Endometrium (tissue), 2 donors: ENCODE measurements at regions not wholly inside any gene's neighbourhood (a gene's known extent, or its start where the extent isn't known, plus 50 kb on each side); places are given as distances from the start of the nearest gene placed in this dataset.
"Not testable (repeated sequence)": the region's sequence is repeated elsewhere in the genome, so short reads cannot be mapped to it uniquely, and the experiment has no call there.

ENCODE experiments used
- FAIRE-seq: peaks from 2 replicates; lab custom pipeline; 2012; peaks lifted over from hg19 to GRCh38; lab: Jason Lieb, UNC
- donor health status: control.
- donor health status: control.

- no peak for FAIRE-seq
Measured at GRCh38 chr4:188287169-188287894, 148.1 kb downstream of the TRIML1 start.

GRCh38 chr4:188289531-188290125 lies 150.4 kb downstream of the TRIML1 start:
- no peak for FAIRE-seq

- FAIRE-seq, result no peak
Measured at GRCh38 chr4:188295899-188296298, 156.7 kb downstream of the TRIML1 start.

GRCh38 chr4:188296331-188296730 lies 157.1 kb downstream of the TRIML1 start:
- FAIRE-seq, result no peak

GRCh38 chr4:188297873-188298272 lies 158.6 kb downstream of the TRIML1 start:
- FAIRE-seq, result no peak

GRCh38 chr4:188299161-188299560 lies 159.9 kb downstream of the TRIML1 start:
- no peak for FAIRE-seq

GRCh38 chr4:188300385-188300784 lies 161.1 kb downstream of the TRIML1 start:
- no peak for FAIRE-seq

- FAIRE-seq, result no peak
Measured at GRCh38 chr4:188305690-188306089, 166.4 kb downstream of the TRIML1 start.

GRCh38 chr4:188307591-188307990 lies 168.3 kb downstream of the TRIML1 start:
- FAIRE-seq, result no peak

GRCh38 chr4:188308142-188308541 lies 168.9 kb downstream of the TRIML1 start:
- no peak for FAIRE-seq

- no peak for FAIRE-seq
Measured at GRCh38 chr4:188316391-188316790, 177.2 kb downstream of the TRIML1 start.

GRCh38 chr4:188328966-188329365 lies 189.7 kb downstream of the TRIML1 start:
- FAIRE-seq, result no peak

- no peak for FAIRE-seq
Measured at GRCh38 chr4:188329521-188329920, 190.3 kb downstream of the TRIML1 start.

GRCh38 chr4:188332265-188332664 lies 193.0 kb downstream of the TRIML1 start:
- no peak for FAIRE-seq

GRCh38 chr4:188336891-188337290 lies 197.7 kb downstream of the TRIML1 start:
- no peak for FAIRE-seq

GRCh38 chr4:188341428-188341827 lies 202.2 kb downstream of the TRIML1 start:
- no peak for FAIRE-seq

GRCh38 chr4:188346171-188346809 lies 207.0 kb downstream of the TRIML1 start:
- FAIRE-seq, result no peak

- no peak for FAIRE-seq
Measured at GRCh38 chr4:188347339-188347738, 208.1 kb downstream of the TRIML1 start.

GRCh38 chr4:188349569-188349968 lies 210.3 kb downstream of the TRIML1 start:
- not testable (repeated sequence) for FAIRE-seq

GRCh38 chr4:188363196-188363595 lies 224.0 kb downstream of the TRIML1 start:
- FAIRE-seq, result no peak

GRCh38 chr4:188370777-188371176 lies 231.5 kb downstream of the TRIML1 start:
- no peak for FAIRE-seq

- FAIRE-seq, result no peak
Measured at GRCh38 chr4:188372058-188372457, 232.8 kb downstream of the TRIML1 start.

GRCh38 chr4:188372829-188373228 lies 233.6 kb downstream of the TRIML1 start:
- no peak for FAIRE-seq

GRCh38 chr4:188374871-188375270 lies 235.6 kb downstream of the TRIML1 start:
- no peak for FAIRE-seq
